Tibial artery (tissue), 4 donors: ENCODE measurements at regions not wholly inside any gene's neighbourhood (a gene's known extent, or its start where the extent isn't known, plus 50 kb on each side); places are given as distances from the start of the nearest gene placed in this dataset.

ENCODE experiments used
- DNase-seq, 2 donors: peaks; one replicate each; pipeline ENCODE4 v3.0.0-alpha.2; 2019
- H3K27ac ChIP-seq, 2 donors: fragments of 200-600 bp; sonication (generic) in 1 of 2; 1 replicate in 1 of 2; 2 replicates in 1 of 2; pipeline ENCODE4 v1.5.1; 2018 to 2019; ENCODE audit warnings: mild to moderate bottlenecking in 1 of 2
- H3K27me3 ChIP-seq, 2 donors: fragments of 200-600 bp; sonication (generic) in 1 of 2; one replicate each; pipeline versions ENCODE4 v1.5.1 to v1.6.0; 2016 to 2019
- H3K36me3 ChIP-seq, 3 donors: fragments of 200-600 bp; sonication (generic) in 2 of 3; one replicate each; pipeline ENCODE4 v1.5.1; 2016 to 2019; ENCODE audit warnings: mild to moderate bottlenecking in 2 of 3
- H3K4me1 ChIP-seq, 4 donors: fragments of 200-600 bp; sonication (generic) in 2 of 4; 1 replicate in 3 of 4; 2 replicates in 1 of 4; pipeline ENCODE4 v1.5.1; 2016 to 2019
- H3K4me3 ChIP-seq, 2 donors: fragments of 200-600 bp; sonication (generic) in 1 of 2; 1 replicate in 1 of 2; 2 replicates in 1 of 2; pipeline ENCODE4 v1.5.1; 2018 to 2019; ENCODE audit warnings: mild to moderate bottlenecking in 2 of 2
- H3K9me3 ChIP-seq, 3 donors: fragments of 200-600 bp; sonication (generic) in 1 of 3; one replicate each; pipeline ENCODE4 v1.5.1; 2016 to 2019
- CTCF ChIP-seq, 2 experiments: fragments of 200-600 bp in 1 of 2; fragments of 450-650 bp in 1 of 2; IDR thresholded peaks; one replicate each; pipeline ENCODE4 v1.5.1; 2017 to 2019; ENCODE audit warnings: antibody characterized with exemption in 2 of 2, mild to moderate bottlenecking in 1 of 2, moderate library complexity in 1 of 2
- intact Hi-C: fragments of 100-400 bp; cut with DNase I; formaldehyde crosslinking; loops from one replicate; pipeline ENCODE4 v1.15.0; 2023; ENCODE audit warnings: low total_unique reads

GRCh38 chr13:87783366-87783765 is 112.2 kb downstream of the SLITRK5 start:
- Histone ChIP-seq H3K9me3 (no peaks in the 10 kb centered on the region), H3K4me3 (no peak overlapping the region), H3K36me3 (no peaks in the 10 kb centered on the region), H3K4me1 (no peaks in the 10 kb centered on the region), H3K27ac (no peak overlapping the region), H3K27me3 (no peaks in the 10 kb centered on the region)
- no peak for DNase-seq
- intact Hi-C loops, result no loop called here
- TF ChIP-seq CTCF (IDR thresholded peaks at IDR 0.05), result no peak

- no peak for TF ChIP-seq CTCF (IDR thresholded peaks at IDR 0.05)
- no peak for DNase-seq
- no peaks in the 10 kb centered on the region for H3K4me1 ChIP-seq
- intact Hi-C loops, result no loop called here
- H3K36me3 ChIP-seq, result no peaks in the 10 kb centered on the region
- H3K27ac ChIP-seq, result no peak overlapping the region
- H3K27me3 ChIP-seq, result no peaks in the 10 kb centered on the region
- no peaks in the 10 kb centered on the region for H3K9me3 ChIP-seq
- H3K4me3 ChIP-seq, result no peak overlapping the region
These were observed 117.2 kb downstream of the SLITRK5 start for GRCh38 chr13:87788363-87788762.

GRCh38 chr13:87792878-87793277 is 121.7 kb downstream of the SLITRK5 start:
- no peak overlapping the region for H3K27ac ChIP-seq
- intact Hi-C loops, result no loop called here
- no peak for DNase-seq
- TF ChIP-seq CTCF (IDR thresholded peaks at IDR 0.05), result no peak
- H3K4me1 ChIP-seq, result no peaks in the 10 kb centered on the region
- no peaks in the 10 kb centered on the region for H3K36me3 ChIP-seq
- H3K4me3 ChIP-seq, result no peak overlapping the region
- no peaks in the 10 kb centered on the region for H3K9me3 ChIP-seq
- H3K27me3 ChIP-seq, result no peaks in the 10 kb centered on the region

GRCh38 chr13:87798536-87798935 is 127.4 kb downstream of the SLITRK5 start:
- Histone ChIP-seq H3K27me3 (no peaks in the 10 kb centered on the region), H3K4me3 (no peak overlapping the region), H3K4me1 (no peaks in the 10 kb centered on the region), H3K9me3 (no peaks in the 10 kb centered on the region), H3K27ac (no peak overlapping the region), H3K36me3 (no peaks in the 10 kb centered on the region)
- intact Hi-C loops, result no loop called here
- no peak for TF ChIP-seq CTCF (IDR thresholded peaks at IDR 0.05)
- DNase-seq, result no peak

- H3K4me3 ChIP-seq, result no peak overlapping the region
These were observed 139.2 kb downstream of the SLITRK5 start for GRCh38 chr13:87810391-87810801.

More at GRCh38 chr13:87810391-87810801, 139.2 kb downstream of the SLITRK5 start:
- no peak for DNase-seq
- intact Hi-C loops, result no loop called here
- H3K4me1 ChIP-seq, result no peaks in the 10 kb centered on the region
- H3K36me3 ChIP-seq, result no peaks in the 10 kb centered on the region
- no peak overlapping the region for H3K27ac ChIP-seq
- no peaks in the 10 kb centered on the region for H3K9me3 ChIP-seq
- no peaks in the 10 kb centered on the region for H3K27me3 ChIP-seq
- no peak for TF ChIP-seq CTCF (IDR thresholded peaks at IDR 0.05)
